Kidney (tissue), 13 donors: ENCODE measurements at regions not wholly inside any gene's neighbourhood (a gene's known extent, or its start where the extent isn't known, plus 50 kb on each side); places are given as distances from the start of the nearest gene placed in this dataset.

ENCODE experiments used
- DNase-seq, 5 donors: peaks; one replicate each; pipeline ENCODE4 v3.0.0-alpha.2; 2013 to 2020
- FAIRE-seq: peaks from 2 replicates; lab custom pipeline; 2012; peaks lifted over from hg19 to GRCh38; lab: Jason Lieb, UNC
- H3K27ac ChIP-seq, 2 donors: one replicate each; pipeline ENCODE4 v1.7.0; 2013; ENCODE audit warnings: low read depth in 2 of 2, low read length in 2 of 2, inconsistent platforms in 1 of 2
- H3K27me3 ChIP-seq: one replicate; pipeline ENCODE4 v1.7.1; 2013; ENCODE audit warnings: low read length, inconsistent platforms; ENCODE audit not compliant: control insufficient read depth, insufficient read depth
- H3K36me3 ChIP-seq, 3 donors: one replicate each; pipeline versions ENCODE4 v1.7.0 to v1.7.1; 2013; ENCODE audit warnings: low read length in 3 of 3, control low read depth in 1 of 3, inconsistent platforms in 1 of 3; ENCODE audit not compliant: insufficient read depth in 3 of 3, control insufficient read depth in 2 of 3
- H3K4me1 ChIP-seq, 3 donors: one replicate each; pipeline versions ENCODE4 v1.7.0 to v1.7.1; 2013; ENCODE audit warnings: low read length in 3 of 3, inconsistent platforms in 1 of 3, low read depth in 1 of 3; ENCODE audit not compliant: control insufficient read depth in 2 of 3, insufficient read depth in 2 of 3
- H3K4me3 ChIP-seq, 3 donors: one replicate each; pipeline versions ENCODE4 v1.7.0 to v1.8.1; 2013; ENCODE audit warnings: low read length in 3 of 3, control low read depth in 1 of 3, inconsistent platforms in 1 of 3
- H3K9ac ChIP-seq, 3 donors: one replicate each; pipeline versions ENCODE4 v1.7.0 to v1.7.1; 2013; ENCODE audit warnings: low read length in 3 of 3, control low read depth in 1 of 3, inconsistent platforms in 1 of 3
- H3K9me3 ChIP-seq, 3 donors: one replicate each; pipeline versions ENCODE4 v1.7.0 to v1.7.1; 2013; ENCODE audit warnings: low read length in 3 of 3, control low read depth in 1 of 3, inconsistent platforms in 1 of 3; ENCODE audit not compliant: control insufficient read depth in 2 of 3, insufficient read depth in 1 of 3
- CTCF ChIP-seq: IDR thresholded peaks from 3 replicates; pipeline ENCODE4 v1.5.1; 2012; ENCODE audit warnings: mild to moderate bottlenecking, moderate library complexity, borderline replicate concordance; ENCODE audit not compliant: insufficient read depth; ENCODE audit errors: extremely low read depth
- intact Hi-C: fragments of 100-400 bp; cut with DNase I; formaldehyde crosslinking; loops from one replicate; pipeline ENCODE4 v1.11.1; 2022
- donor health status: control.
- donor health status: control.
- donor health status: control.
- donor health status: control.
- donor health status: control.
- donor health status: DM: yes; HTN: yes; CAD: no.
- donor health status: Normal renal cell carcinoma (clear cell type).

GRCh38 chr16:17812771-17813170, 342.0 kb upstream of the XYLT1 start:
- no peak overlapping the region for H3K9ac ChIP-seq
- TF ChIP-seq CTCF: no peak
- no peak overlapping the region for H3K4me3 ChIP-seq
- H3K27ac ChIP-seq: no peak overlapping the region
- FAIRE-seq (no peak), DNase-seq (no peak)
- no peaks in the 10 kb centered on the region for H3K36me3 ChIP-seq
- H3K9me3 ChIP-seq: no peaks in the 10 kb centered on the region
- H3K27me3 ChIP-seq: no peaks in the 10 kb centered on the region
- intact Hi-C loops: no loop called here
- H3K4me1 ChIP-seq: no peaks in the 10 kb centered on the region

- Histone ChIP-seq H3K27ac (no peak overlapping the region), H3K27me3 (no peaks in the 10 kb centered on the region), H3K4me3 (no peak overlapping the region), H3K36me3 (no peaks in the 10 kb centered on the region), H3K9me3 (no peaks in the 10 kb centered on the region), H3K4me1 (no peaks in the 10 kb centered on the region), H3K9ac (no peak overlapping the region)
- no peak for TF ChIP-seq CTCF
- no peak for FAIRE-seq
- DNase-seq: no peak
- intact Hi-C loops: no loop called here
Observed at GRCh38 chr16:17804857-17805256, 334.1 kb upstream of the XYLT1 start.

- H3K4me1 ChIP-seq: no peaks in the 10 kb centered on the region
- H3K36me3 ChIP-seq: no peaks in the 10 kb centered on the region
- H3K9me3 ChIP-seq: no peaks in the 10 kb centered on the region
- H3K27ac ChIP-seq: no peak overlapping the region
- intact Hi-C loops: no loop called here
- no peak overlapping the region for H3K9ac ChIP-seq
- DNase-seq: no peak
- H3K27me3 ChIP-seq: no peaks in the 10 kb centered on the region
- no peak overlapping the region for H3K4me3 ChIP-seq
- no peak for TF ChIP-seq CTCF
- FAIRE-seq: no peak
Observed at GRCh38 chr16:17803625-17804410, 333.1 kb upstream of the XYLT1 start.

GRCh38 chr16:17802571-17802970, 331.8 kb upstream of the XYLT1 start:
- TF ChIP-seq CTCF: no peak
- Histone ChIP-seq H3K27me3 (no peaks in the 10 kb centered on the region), H3K4me3 (no peak overlapping the region), H3K9ac (no peak overlapping the region), H3K36me3 (no peaks in the 10 kb centered on the region), H3K4me1 (no peaks in the 10 kb centered on the region), H3K27ac (no peak overlapping the region), H3K9me3 (no peaks in the 10 kb centered on the region)
- no peak for DNase-seq
- intact Hi-C loops: no loop called here
- FAIRE-seq: no peak
